ENCODE measurements at regions not wholly inside any gene's neighbourhood (a gene's known extent, or its start where the extent isn't known, plus 50 kb on each side); places are given as distances from the start of the nearest gene placed in this dataset.

- DNase-seq (ENCODE audit: extremely low read depth, low read depth), result no peak
- no peak for TF ChIP-seq CTCF (IDR thresholded peaks at IDR 0.05; ENCODE audit: low read depth, low read length)
Observed at GRCh38 chr12:107331471-107331870, 238.1 kb upstream of the CRY1 start.

- DNase-seq (ENCODE audit: extremely low read depth, low read depth), result no peak
- TF ChIP-seq CTCF (IDR thresholded peaks at IDR 0.05; ENCODE audit: low read depth, low read length), result no peak
Observed at GRCh38 chr12:107331912-107332311, 238.6 kb upstream of the CRY1 start.

DNA sequence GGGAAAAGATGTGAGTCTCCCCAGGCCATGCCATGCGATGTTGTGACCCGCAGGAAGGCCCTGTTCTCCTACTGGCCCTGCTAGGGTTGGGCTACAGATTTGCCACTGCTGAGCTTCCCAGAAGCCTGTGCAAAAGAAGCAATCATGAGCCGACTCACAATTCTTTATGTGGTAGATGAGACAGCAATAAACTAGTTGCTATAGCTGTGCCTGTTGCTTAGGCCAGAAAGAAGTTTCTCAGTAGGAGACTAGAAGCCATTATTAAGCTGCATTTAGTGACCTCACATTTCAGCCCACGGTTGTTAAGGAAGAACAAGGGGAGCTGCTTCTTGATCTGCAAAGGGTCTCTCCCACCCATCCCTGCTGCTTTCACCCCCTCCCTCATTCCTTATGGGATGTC lies 239.4 kb upstream of the CRY1 start:
- TF ChIP-seq CTCF (IDR thresholded peaks at IDR 0.05; ENCODE audit: low read depth, low read length), result no peak
- DNase-seq (ENCODE audit: extremely low read depth, low read depth), result no peak

GRCh38 chr12:107335802-107336570 lies 242.6 kb upstream of the CRY1 start:
- no peak for TF ChIP-seq CTCF (IDR thresholded peaks at IDR 0.05; ENCODE audit: low read depth, low read length)
- DNase-seq (ENCODE audit: extremely low read depth, low read depth), result no peak

DNA sequence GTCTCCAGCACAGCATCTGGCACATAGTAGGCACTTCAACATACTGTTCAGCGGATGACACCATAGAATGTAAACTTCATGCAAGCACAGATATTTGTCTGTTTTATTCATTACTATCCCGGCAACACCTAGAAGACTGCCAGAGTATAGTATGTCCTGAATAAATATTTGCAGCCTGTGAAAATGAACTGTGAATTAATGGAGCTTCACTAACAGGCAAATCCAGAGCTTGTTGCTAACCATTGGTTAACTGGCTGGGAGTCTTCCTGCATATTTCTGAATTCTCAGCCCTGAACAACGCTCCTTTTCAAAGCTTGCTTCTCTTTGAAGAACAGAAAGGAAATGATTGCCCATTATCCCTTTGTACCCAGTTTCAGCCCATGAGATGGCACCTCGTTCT lies 243.3 kb upstream of the CRY1 start:
- no peak for TF ChIP-seq CTCF (IDR thresholded peaks at IDR 0.05; ENCODE audit: low read depth, low read length)
- DNase-seq (ENCODE audit: extremely low read depth, low read depth), result no peak

- DNase-seq (ENCODE audit: extremely low read depth, low read depth), result no peak
- TF ChIP-seq CTCF (IDR thresholded peaks at IDR 0.05; ENCODE audit: low read depth, low read length), result no peak
Observed at GRCh38 chr12:107337346-107338095, 244.2 kb upstream of the CRY1 start.

DNA sequence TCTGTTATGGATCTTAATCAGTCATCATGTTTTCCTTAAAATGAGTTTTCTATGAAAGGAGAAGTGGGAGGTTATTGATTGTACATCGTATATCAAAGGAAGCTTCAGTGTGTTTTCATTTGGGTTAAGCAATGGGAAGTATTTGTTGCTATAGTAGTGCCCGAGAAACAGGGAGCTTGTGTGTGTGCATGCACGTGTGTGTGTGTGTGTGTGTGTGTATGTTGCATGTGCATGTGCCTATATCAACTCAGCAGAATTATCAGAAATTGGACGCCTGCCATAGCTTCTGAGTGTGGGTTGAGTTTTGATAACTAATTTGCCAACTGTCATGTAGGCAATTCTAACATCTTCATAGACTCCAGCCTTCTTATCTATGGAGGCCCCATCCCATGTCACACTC lies 246.1 kb upstream of the CRY1 start:
- no peak for DNase-seq (ENCODE audit: extremely low read depth, low read depth)

More for the DNA sequence above, 246.1 kb upstream of the CRY1 start:
- no peak for TF ChIP-seq CTCF (IDR thresholded peaks at IDR 0.05; ENCODE audit: low read depth, low read length)
